Pancreas (tissue), 10 donors: ENCODE measurements at regions not wholly inside any gene's neighbourhood (a gene's known extent, or its start where the extent isn't known, plus 50 kb on each side); places are given as distances from the start of the nearest gene placed in this dataset.

Source experiments
- ATAC-seq, 4 donors: fragments of 200-7000 bp; cut with Tn5 transposase; one replicate each; pipeline versions ENCODE4 v1.8.0 to v1.9.1; 2020; ENCODE audit warnings: mild to moderate bottlenecking in 4 of 4, moderate library complexity in 4 of 4
- DNase-seq, 6 donors: peaks; one replicate each; pipeline ENCODE4 v3.0.0-alpha.2; 2020
- FAIRE-seq: peaks from 2 replicates; lab custom pipeline; 2012; peaks lifted over from hg19 to GRCh38; lab: Jason Lieb, UNC
- H3K27ac ChIP-seq, 4 donors: fragments of 200-600 bp; sonication (generic); 1 replicate in 3 of 4; 2 replicates in 1 of 4; pipeline versions ENCODE4 v1.5.0 to v1.8.0; 2020
- H3K27me3 ChIP-seq, 4 donors: fragments of 200-600 bp; one replicate each; pipeline ENCODE4 v1.8.0; 2021
- H3K36me3 ChIP-seq, 3 donors: fragments of 200-600 bp; sonication (generic) in 1 of 3; one replicate each; pipeline versions ENCODE4 v1.5.0 to v1.8.0; 2020 to 2021
- H3K4me1 ChIP-seq, 3 donors: fragments of 200-600 bp; one replicate each; pipeline ENCODE4 v1.8.0; 2021
- H3K4me3 ChIP-seq, 4 donors: fragments of 200-600 bp; sonication (generic) in 2 of 4; one replicate each; pipeline versions ENCODE4 v1.5.0 to v1.8.0; 2020 to 2021
- H3K9me3 ChIP-seq, 4 donors: fragments of 200-600 bp; one replicate each; pipeline ENCODE4 v1.8.0; 2021
- CTCF ChIP-seq, 4 donors: fragments of 200-600 bp; sonication (generic) in 3 of 4; IDR thresholded peaks; one replicate each; pipeline versions ENCODE4 v1.5.0 to v1.8.0; 2021; ENCODE audit warnings: antibody characterized with exemption in 4 of 4
- WGBS, 2 donors: extraction: QIAGEN DNeasy Blood & Tissue Kit; methylation state at CpG; one replicate each; pipeline ENCODE4 v1.1.7; 2013; 5-methylcytosine and 5-hydroxymethylcytosine counted together
- intact Hi-C, 3 donors: fragments of 100-400 bp; cut with DNase I; formaldehyde crosslinking; loops; one replicate each; pipeline versions ENCODE4 v1.11.1 to v1.14.2; 2022
- donor health status: healthy with polysubstance abuse.
- donor health status: DM: no; HTN: no; CAD: no; lungs with moderate emphysema.
- donor health status: DM: no; HTN: no; CAD: no.
- donor health status: control.
- donor health status: control.
- donor health status: Bipolar disorder and iron deficiency.
- donor health status: DM: yes; HTN: yes; CAD: no.
- donor health status: DM: no; HTN: no; CAD: no.
- donor health status: DM: no; HTN: no; CAD: no.
- donor health status: DM: yes; HTN: yes; CAD: no.

GRCh38 chrX:121283921-121284320, 236.5 kb downstream of the GLUD2 start:
- 56 to 68% methylated on average over 3 of the region's 3 CpGs for WGBS, 2 donors
- intact Hi-C loops, result no loop called here
- no peak for ATAC-seq

DNA sequence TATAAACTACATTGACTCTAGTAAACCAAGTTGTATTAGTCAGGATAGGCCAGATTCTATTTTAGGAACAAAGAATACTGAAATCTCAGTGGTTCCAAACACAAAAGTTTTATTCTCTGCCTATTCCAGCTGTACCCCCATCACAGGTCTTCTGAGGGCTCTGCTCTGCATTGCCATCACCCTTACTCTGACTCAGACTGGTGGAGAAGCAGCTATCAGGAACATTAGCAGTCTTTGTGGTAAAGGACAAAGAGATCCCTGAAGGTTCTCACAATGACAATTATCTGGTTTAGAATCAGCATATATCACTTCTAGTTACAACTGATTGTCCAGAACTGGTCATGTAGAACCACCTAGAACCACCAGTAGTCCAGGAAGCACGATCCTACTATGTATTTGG, 251.1 kb downstream of the GLUD2 start:
- DNase-seq (no peak), ATAC-seq (no peak), FAIRE-seq (no peak)
- WGBS, 2 donors, result 52 to 79% methylated on average over 1 of the region's 1 CpG
- Histone ChIP-seq H3K36me3 (no peaks in the 10 kb centered on the region), H3K27me3 (no peaks in the 10 kb centered on the region), H3K9me3 (no peaks in the 10 kb centered on the region), H3K4me1 (no peaks in the 10 kb centered on the region), H3K27ac (no peak overlapping the region), H3K4me3 (no peak overlapping the region)
- intact Hi-C loops, result no loop called here
- no peak for TF ChIP-seq CTCF (IDR thresholded peaks at IDR 0.05)

More at GRCh38 chrX:121283921-121284320, 236.5 kb downstream of the GLUD2 start:
- no peak for TF ChIP-seq CTCF (IDR thresholded peaks at IDR 0.05)
- Histone ChIP-seq H3K4me1 (no peaks in the 10 kb centered on the region), H3K27me3 (no peaks in the 10 kb centered on the region), H3K4me3 (no peak overlapping the region), H3K36me3 (no peaks in the 10 kb centered on the region), H3K9me3 (no peaks in the 10 kb centered on the region), H3K27ac (no peak overlapping the region)
- peak; percentile 5 for FAIRE-seq
- no peak for DNase-seq

DNA sequence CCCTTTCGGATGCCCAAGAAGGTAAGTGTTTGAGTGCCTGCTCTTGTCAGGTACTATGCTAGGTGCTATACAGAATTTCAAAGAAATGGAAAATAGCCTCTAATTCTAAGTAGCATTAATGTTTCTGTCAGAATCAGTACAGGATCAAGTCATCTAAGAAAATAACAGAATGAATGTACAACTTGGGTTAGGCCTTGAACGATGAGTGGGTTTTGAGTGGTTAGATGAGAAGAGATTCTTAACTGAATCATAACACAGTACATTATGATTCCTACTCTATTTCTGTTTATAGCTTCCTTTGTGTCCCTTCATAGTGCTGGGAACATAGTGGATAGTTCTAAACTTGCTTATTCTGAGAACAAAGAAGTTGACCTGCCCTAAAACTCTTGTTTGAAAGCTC, 253.9 kb downstream of the GLUD2 start:
- no peak for TF ChIP-seq CTCF (IDR thresholded peaks at IDR 0.05)
- Histone ChIP-seq H3K4me1 (no peaks in the 10 kb centered on the region), H3K36me3 (no peaks in the 10 kb centered on the region), H3K4me3 (no peak overlapping the region), H3K9me3 (no peaks in the 10 kb centered on the region), H3K27me3 (no peaks in the 10 kb centered on the region), H3K27ac (no peak overlapping the region)
- intact Hi-C loops, result no loop called here
- no peak for DNase-seq
- FAIRE-seq, result no peak
- ATAC-seq, result no peak
- WGBS, 2 donors, result 89 to 99% methylated on average over 2 of the region's 2 CpGs

DNA sequence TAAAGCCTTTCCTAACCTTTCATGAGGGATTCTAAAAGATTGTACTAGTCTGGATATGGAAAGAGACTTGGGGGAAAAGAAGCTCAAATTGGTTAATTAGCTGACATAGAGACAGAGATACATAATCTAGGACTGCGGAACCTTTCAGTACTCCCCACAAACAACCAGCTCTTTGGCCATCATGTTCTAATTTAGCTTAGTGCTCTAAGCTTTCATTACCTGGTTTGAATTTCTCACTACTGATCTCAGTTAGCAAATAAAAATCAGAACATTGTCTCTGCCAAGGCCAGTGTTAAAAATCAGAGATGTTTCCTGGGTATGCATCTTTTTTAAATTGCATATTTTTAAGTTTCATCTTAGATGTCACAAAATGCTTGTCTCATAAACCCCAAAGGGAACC, 254.4 kb downstream of the GLUD2 start:
- Histone ChIP-seq H3K27me3 (no peaks in the 10 kb centered on the region), H3K4me1 (no peaks in the 10 kb centered on the region), H3K36me3 (no peaks in the 10 kb centered on the region), H3K27ac (no peak overlapping the region), H3K4me3 (no peak overlapping the region), H3K9me3 (no peaks in the 10 kb centered on the region)
- TF ChIP-seq CTCF (IDR thresholded peaks at IDR 0.05), result no peak
- no peak for FAIRE-seq
- DNase-seq, result no peak
- intact Hi-C loops, result no loop called here
- ATAC-seq, result no peak
- 88 to 95% methylated on average over 1 of the region's 1 CpG for WGBS, 2 donors

DNA sequence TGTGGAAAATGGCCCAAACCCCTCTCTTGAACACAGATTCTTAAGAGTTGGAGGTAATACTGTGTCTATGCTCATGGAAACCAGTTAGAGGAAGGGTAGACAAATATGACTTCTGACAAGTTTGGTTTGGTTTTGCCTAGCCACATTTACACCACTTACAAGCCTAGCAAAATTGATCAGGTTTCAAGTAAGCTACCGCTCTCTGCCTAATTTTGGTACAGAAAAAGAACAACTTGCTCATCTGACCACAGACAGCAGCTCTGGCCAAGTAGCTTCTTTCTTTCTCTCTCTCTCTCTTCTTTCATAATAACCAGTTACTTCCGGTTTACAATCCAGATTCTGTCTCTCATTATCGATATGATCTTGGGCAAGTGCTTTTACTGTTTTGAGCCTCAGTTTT, 260.0 kb downstream of the GLUD2 start:
- no peaks in the 10 kb centered on the region for H3K27me3 ChIP-seq
- no peak for DNase-seq
- no peak for ATAC-seq
- no peak for FAIRE-seq
- H3K36me3 ChIP-seq, result no peaks in the 10 kb centered on the region
- 70 to 76% methylated on average over 3 of the region's 3 CpGs for WGBS, 2 donors
- H3K4me3 ChIP-seq, result no peak overlapping the region
- H3K4me1 ChIP-seq, result no peaks in the 10 kb centered on the region
- intact Hi-C loops, result no loop called here
- TF ChIP-seq CTCF (IDR thresholded peaks at IDR 0.05), result no peak
- H3K9me3 ChIP-seq, result no peaks in the 10 kb centered on the region
- no peak overlapping the region for H3K27ac ChIP-seq
